ENCODE measurements at regions not wholly inside any gene's neighbourhood (a gene's known extent, or its start where the extent isn't known, plus 50 kb on each side); places are given as distances from the start of the nearest gene placed in this dataset.

DNA sequence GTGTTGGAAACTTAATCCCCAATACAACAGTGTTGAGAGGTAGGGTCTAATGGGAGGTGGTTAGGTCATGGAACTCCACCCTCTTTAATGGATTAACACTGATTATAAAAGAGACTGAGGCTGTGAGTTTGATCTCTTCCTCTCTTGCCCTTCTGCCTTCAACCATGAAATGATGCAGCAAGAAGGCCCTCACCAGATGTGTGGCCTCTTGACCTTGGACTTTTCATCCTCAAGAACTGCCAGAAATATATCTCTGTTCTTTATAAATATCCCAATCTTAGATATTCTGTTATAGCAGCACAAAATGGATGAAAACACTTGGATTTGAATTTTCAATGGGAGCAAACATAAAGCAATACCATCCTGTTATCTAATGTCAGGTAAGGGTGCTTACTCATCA lies 67.6 kb downstream of the NMUR2 start:
- H3K27me3 ChIP-seq = no peaks in the 10 kb centered on the region
- no peak overlapping the region for H3K4me3 ChIP-seq
- H3K9me3 ChIP-seq (replicated peaks in 1 of 3) = no peaks in the 10 kb centered on the region
- intact Hi-C loops (cut with DNase I) = no loop called here
- H3K36me3 ChIP-seq (replicated peaks in 1 of 2) = no peaks in the 10 kb centered on the region
- no peaks in the 10 kb centered on the region for H3K4me1 ChIP-seq (replicated peaks in 1 of 2)
- TF ChIP-seq, protein P1, sequence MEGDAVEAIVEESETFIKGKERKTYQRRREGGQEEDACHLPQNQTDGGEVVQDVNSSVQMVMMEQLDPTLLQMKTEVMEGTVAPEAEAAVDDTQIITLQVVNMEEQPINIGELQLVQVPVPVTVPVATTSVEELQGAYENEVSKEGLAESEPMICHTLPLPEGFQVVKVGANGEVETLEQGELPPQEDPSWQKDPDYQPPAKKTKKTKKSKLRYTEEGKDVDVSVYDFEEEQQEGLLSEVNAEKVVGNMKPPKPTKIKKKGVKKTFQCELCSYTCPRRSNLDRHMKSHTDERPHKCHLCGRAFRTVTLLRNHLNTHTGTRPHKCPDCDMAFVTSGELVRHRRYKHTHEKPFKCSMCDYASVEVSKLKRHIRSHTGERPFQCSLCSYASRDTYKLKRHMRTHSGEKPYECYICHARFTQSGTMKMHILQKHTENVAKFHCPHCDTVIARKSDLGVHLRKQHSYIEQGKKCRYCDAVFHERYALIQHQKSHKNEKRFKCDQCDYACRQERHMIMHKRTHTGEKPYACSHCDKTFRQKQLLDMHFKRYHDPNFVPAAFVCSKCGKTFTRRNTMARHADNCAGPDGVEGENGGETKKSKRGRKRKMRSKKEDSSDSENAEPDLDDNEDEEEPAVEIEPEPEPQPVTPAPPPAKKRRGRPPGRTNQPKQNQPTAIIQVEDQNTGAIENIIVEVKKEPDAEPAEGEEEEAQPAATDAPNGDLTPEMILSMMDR (IDR thresholded peaks at IDR 0.05) = no peak
- TF ChIP-seq POLR2A (IDR thresholded peaks at IDR 0.05) = no peak
- no peak for DNase-seq
- H3K27ac ChIP-seq = no peak overlapping the region

DNA sequence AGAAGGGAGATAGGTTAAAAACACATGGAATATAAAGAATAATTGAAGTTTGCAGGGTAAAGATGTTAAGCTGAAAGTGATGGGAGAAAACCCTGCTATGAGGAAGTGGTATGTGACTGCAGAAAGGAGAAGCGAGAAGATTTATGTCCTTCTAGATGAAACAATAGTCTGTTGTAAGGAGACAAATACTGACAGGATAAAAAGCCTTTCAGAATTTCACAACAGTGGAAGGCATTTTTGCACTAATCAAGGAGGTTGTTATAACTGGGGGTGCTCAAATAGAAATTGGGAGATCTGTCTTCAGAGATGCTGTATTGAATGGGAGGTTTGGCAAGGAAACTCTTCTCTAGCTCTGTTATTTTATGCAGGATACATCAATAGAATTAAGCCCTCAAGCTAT lies 69.6 kb downstream of the NMUR2 start:
- no peak for DNase-seq
- Histone ChIP-seq H3K27me3 (no peaks in the 10 kb centered on the region), H3K27ac (no peak overlapping the region), H3K4me3 (no peak overlapping the region), H3K36me3 (replicated peaks in 1 of 2) (no peaks in the 10 kb centered on the region), H3K9me3 (replicated peaks in 1 of 3) (no peaks in the 10 kb centered on the region), H3K4me1 (replicated peaks in 1 of 2) (no peaks in the 10 kb centered on the region)
- no peak for TF ChIP-seq POLR2A (IDR thresholded peaks at IDR 0.05)
- TF ChIP-seq, protein P1 (IDR thresholded peaks at IDR 0.05) = no peak
- WGBS, 4 donors = 61 to 71% (median 66%) methylated on average over 1 of the region's 1 CpG
- intact Hi-C loops (cut with DNase I) = no loop called here

DNA sequence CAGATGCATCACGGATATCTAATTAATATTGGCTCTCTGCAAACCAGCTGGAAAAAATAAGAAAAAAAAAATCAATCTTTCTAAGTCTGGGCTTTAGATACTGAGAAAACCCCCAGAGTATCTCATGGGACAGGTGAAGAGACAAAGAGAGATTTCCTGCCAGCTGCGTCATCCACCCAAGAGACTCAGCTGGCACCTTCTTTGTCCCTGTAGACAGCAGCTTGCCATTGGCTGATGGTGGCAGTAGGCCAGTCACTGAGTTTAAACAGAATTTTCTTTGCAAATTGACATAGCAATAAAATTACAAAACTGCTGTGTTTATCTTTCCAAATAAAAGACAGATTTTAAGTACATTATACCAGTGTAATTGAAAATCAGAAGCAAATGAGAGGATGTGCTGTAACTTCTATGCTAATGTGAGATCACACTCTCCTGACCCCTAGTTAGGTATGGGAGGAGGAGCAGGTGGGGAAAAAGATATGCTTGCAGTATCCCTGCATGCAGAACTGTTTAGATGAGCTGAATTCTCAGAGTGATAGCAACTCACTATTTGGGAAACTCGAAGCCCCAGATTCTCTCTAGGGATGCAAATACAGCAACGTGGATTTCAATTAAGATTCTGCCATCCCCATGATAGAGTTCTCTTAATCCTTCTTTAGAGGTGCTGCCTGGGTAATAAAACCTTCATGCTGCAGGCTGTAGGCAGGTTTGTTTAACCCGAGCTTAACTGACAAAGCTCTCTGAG lies 72.2 kb downstream of the NMUR2 start:
- Histone ChIP-seq H3K4me1 (replicated peaks in 1 of 2) (no peaks in the 10 kb centered on the region), H3K27ac (no peak overlapping the region), H3K4me3 (no peak overlapping the region), H3K27me3 (no peaks in the 10 kb centered on the region), H3K9me3 (replicated peaks in 1 of 3) (no peaks in the 10 kb centered on the region), H3K36me3 (replicated peaks in 1 of 2) (no peaks in the 10 kb centered on the region)
- 50 to 71% (median 61%) methylated on average over 4 to 5 of the region's 5 CpGs for WGBS, 4 donors
- TF ChIP-seq POLR2A (IDR thresholded peaks at IDR 0.05) = no peak
- TF ChIP-seq, protein P1 (IDR thresholded peaks at IDR 0.05) = no peak
- peak in 1 of 7 donors; percentile 60 for DNase-seq
- intact Hi-C loops (cut with DNase I) = no loop called here

DNA sequence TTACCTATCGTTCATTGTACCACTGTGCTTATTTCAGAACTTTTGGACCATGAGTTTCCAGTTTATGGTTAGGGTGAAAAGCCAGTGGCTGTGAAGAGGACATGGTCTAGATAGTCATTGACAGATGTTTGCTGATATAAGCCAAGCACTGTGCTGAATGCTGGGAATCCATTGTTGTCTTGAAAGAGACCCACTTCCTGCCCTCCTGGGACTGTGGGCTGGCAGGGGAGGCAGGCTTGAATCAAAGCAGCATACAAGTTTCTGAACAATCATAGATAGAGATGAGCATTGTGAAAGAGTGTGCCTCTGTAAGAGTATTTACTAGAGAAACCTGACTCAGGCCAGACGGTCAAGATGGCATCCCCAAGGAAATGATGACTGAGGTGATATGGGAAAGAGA lies 73.4 kb downstream of the NMUR2 start:
- 55 to 75% (median 69%) methylated on average over 2 of the region's 2 CpGs for WGBS, 4 donors
- TF ChIP-seq, protein P1 (IDR thresholded peaks at IDR 0.05) = no peak
- TF ChIP-seq POLR2A (IDR thresholded peaks at IDR 0.05) = no peak

More for the DNA sequence above, 73.4 kb downstream of the NMUR2 start:
- Histone ChIP-seq H3K27me3 (no peaks in the 10 kb centered on the region), H3K4me1 (replicated peaks in 1 of 2) (no peaks in the 10 kb centered on the region), H3K4me3 (no peak overlapping the region), H3K36me3 (replicated peaks in 1 of 2) (no peaks in the 10 kb centered on the region), H3K9me3 (replicated peaks in 1 of 3) (no peaks in the 10 kb centered on the region), H3K27ac (no peak overlapping the region)
- intact Hi-C loops (cut with DNase I) = no loop called here
- DNase-seq = no peak

Data from adrenal gland (tissue), 9 donors.